GM19035 (cell line): ENCODE measurements at regions not wholly inside any gene's neighbourhood (a gene's known extent, or its start where the extent isn't known, plus 50 kb on each side); places are given as distances from the start of the nearest gene placed in this dataset.
"Not testable (repeated sequence)": the region's sequence is repeated elsewhere in the genome, so short reads cannot be mapped to it uniquely, and the experiment has no call there.

Source experiments
- ATAC-seq: cut with Tn5 transposase; IDR thresholded peaks from one replicate; pipeline ENCODE4 v1.9.1; 2021; ENCODE audit not compliant: unreplicated experiment

DNA sequence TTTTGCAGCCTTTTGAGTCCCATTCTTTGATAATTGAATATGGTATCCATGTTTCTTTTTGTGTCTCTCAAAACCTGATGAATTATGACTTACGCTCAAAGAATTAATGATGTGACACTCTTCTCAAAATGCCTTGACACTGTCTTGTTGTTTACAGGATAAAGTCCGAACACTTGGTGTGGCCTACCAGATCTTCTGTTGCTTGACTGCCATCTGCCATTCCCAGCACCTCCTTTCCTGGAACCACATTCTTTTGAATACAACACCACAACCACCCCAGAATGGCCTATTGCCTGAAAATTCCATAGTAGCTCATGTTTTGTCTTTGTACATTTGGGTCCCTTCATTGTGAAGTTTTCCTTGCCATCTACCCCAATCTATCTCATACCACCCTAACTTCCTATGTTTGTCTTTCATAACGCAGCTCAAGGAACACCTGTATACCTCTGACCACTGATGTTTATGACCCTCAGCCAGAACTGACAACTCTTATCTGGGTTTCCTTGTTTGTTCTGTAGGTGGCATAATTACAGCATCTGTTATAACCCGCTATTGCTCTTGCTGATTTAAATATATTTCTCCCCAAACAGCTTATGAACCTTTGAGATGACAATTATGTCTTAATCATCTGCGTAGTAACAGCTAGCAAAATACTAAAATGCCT lies 991.3 kb downstream of the RAB28 start:
- ATAC-seq: no peak

DNA sequence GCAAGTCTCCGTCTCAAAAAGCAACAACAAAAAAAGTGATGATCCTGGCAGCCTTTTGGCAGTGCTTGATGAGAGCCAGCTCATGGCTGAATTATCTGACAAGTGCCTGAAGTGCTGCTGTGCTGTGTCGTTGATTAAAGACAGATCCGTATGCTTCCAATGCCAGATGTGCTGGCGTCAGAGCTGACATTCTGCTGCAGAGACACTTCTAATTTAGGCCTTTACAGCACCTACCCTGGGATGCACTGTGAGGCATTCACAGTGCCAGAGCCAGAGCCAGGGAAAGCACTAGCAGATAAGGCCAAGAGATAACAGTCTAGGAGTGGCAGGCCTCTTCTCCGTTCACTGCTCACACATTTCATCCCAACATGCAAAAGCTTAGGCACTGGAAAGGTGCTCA lies 995.5 kb downstream of the RAB28 start:
- ATAC-seq: no peak

GRCh38 chr4:12487000-12487399 lies 997.1 kb downstream of the RAB28 start:
- no peak for ATAC-seq

- no peak for ATAC-seq
Observed at GRCh38 chr4:12472087-12472486, 1012.1 kb downstream of the RAB28 start.

DNA sequence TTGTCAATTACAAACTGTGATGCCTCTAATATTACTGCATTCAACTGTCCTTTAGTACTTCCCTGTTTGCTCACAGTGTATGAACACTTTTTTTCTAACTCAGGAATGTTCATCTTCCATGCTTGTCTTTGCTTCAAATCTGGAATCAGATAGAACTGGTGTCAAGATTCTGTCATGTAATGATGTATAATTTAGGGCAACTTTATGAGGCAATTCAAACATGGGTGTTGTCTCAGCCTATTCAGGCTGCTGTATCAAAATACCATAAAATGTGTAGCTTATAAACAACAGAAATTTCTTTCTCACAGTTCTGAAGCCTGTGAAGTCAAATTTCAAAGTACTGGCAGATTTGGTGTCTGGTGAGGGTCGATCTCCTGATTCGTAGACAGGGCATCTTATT lies 1012.9 kb downstream of the RAB28 start:
- ATAC-seq: no peak

- ATAC-seq: not testable (repeated sequence)
Observed at GRCh38 chr4:12461576-12461975, 1022.6 kb downstream of the RAB28 start.

- ATAC-seq: no peak
Observed at GRCh38 chr4:12459126-12459525, 1025.0 kb downstream of the RAB28 start.

- ATAC-seq: no peak
Observed at GRCh38 chr4:12458621-12459020, 1025.5 kb downstream of the RAB28 start.

- ATAC-seq: no peak
Observed at GRCh38 chr4:12452291-12452690, 1023.6 kb upstream of the HS3ST1 start.

- no peak for ATAC-seq
Observed at GRCh38 chr4:12447451-12447850, 1018.8 kb upstream of the HS3ST1 start.

GRCh38 chr4:12446657-12447185 lies 1018.0 kb upstream of the HS3ST1 start:
- no peak for ATAC-seq

DNA sequence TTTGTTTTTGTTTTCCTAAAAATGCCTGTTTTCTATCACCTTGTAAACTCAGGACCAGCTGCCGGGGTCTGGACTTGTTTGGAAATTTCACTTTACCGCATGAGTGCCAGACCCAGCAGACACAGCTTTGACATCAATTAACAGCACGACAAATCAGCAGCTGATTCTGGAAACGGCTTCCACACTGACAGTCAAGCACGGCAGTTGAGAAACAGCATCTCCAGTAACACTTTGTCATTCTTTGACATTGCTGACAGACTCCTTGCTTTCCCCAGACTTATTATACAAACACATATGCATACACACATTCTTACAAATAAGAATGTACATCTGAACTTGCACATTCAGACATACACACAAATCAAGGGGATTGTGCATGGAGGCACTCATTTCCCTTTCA lies 1017.6 kb upstream of the HS3ST1 start:
- no peak for ATAC-seq

DNA sequence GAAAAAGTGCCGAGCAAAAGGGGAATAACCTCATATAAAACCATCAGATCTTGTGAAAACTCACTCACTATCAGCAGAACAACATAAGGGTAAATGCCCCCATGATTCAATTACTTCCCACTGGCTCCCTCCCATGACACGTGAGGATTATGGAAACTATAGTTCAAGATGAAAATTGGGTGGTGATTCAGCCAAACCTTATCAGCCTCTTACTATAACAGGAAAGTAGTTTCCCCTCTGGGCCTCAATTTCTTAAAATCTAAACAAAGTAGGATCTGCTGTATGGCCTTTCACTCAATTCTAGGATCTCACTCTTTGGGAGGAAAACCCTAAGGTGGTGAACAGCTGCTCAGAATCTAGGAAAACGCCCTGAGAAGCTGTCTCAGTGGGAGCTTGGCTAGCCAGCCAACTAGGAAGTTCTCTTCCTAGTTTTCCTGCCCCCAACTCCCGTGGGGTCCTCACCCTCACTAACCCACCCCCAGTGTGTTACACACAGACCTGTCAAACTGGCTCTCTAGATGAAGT lies 1017.1 kb upstream of the HS3ST1 start:
- no peak for ATAC-seq

GRCh38 chr4:12439633-12440305 lies 1011.1 kb upstream of the HS3ST1 start:
- no peak for ATAC-seq

GRCh38 chr4:12431259-12431658 lies 1002.6 kb upstream of the HS3ST1 start:
- not testable (repeated sequence) for ATAC-seq

- no peak for ATAC-seq
Observed at GRCh38 chr4:12421364-12421763, 992.7 kb upstream of the HS3ST1 start.

GRCh38 chr4:12416755-12417154 lies 988.1 kb upstream of the HS3ST1 start:
- no peak for ATAC-seq

GRCh38 chr4:12414181-12414812 lies 985.6 kb upstream of the HS3ST1 start:
- no peak for ATAC-seq

- no peak for ATAC-seq
Observed at GRCh38 chr4:12411072-12411471, 982.4 kb upstream of the HS3ST1 start.

- no peak for ATAC-seq
Observed at GRCh38 chr4:12409507-12410190, 981.0 kb upstream of the HS3ST1 start.

DNA sequence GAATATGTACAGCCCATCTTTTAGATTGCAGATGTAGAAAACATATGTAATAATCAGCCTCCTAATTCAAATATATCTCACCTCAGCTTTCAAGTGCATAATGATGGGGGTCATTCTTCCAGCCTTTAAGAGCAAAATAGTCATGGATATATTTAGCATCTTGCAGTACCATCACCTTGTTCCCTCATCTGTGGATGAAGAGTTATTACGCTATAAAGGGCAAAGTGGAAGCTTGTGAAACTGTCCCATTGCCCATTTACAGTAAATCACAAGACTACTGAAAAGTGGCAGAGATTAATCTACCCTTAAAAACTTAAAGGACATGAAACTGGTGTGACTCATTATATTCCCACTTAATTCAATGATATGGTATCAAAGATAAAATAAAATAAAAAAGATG lies 979.7 kb upstream of the HS3ST1 start:
- ATAC-seq: no peak
